ENCODE measurements at regions not wholly inside any gene's neighbourhood (a gene's known extent, or its start where the extent isn't known, plus 50 kb on each side); places are given as distances from the start of the nearest gene placed in this dataset.

DNA sequence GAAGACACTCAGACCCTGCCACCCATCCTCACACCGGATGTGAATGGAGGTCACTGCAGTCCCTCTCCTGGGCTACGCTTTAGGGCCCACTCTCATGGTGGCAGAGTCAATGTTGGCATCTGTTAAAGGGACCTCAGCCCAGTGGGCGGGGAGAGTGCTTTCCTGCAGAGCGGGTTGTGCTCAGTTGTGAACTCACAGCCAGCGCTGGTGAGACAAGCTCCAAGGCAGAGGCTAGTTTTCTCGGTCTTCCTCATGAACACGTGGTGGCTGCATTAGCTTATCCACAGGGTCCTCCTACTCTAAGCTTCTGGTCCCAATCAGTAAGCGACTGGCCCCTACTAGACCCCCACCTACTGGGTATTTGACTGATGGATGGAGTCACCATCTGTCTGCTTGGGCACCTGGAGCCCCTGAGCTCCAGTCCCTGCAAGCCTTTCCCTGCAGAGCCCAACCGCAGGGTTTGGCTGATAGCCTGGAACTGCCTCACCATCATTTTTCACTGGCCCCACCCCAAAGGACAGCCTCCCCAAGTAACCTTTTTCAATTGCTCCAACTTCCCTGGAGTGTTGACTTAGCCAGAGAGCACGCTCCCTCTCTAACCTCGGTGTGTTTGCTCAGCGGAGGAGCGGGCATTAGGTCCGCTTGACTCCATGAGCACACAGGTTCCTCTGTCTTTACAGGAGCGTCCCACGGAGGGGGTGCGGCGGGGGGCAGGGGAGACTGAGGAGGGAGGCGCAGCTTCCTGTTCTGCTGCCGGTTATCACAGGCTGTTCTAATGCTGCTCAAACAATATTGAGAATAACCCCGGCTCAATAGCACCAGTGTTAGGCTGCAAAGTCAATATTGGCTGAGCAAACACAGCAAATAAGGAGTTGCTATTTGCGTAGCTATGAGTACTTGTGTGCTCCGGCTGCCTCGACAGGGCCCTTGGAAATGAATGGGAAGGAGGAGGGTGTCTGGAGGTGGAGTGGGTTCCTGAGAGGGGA, 141.7 kb downstream of the RPLP1 start:
- no peak for TF ChIP-seq EHMT2 (IDR thresholded peaks at IDR 0.05; ENCODE audit: low read depth)
- TF ChIP-seq NFE2L2 (conservative IDR thresholded peaks at IDR 0.05; ENCODE audit: low read length): no peak
- TF ChIP-seq, protein P1, sequence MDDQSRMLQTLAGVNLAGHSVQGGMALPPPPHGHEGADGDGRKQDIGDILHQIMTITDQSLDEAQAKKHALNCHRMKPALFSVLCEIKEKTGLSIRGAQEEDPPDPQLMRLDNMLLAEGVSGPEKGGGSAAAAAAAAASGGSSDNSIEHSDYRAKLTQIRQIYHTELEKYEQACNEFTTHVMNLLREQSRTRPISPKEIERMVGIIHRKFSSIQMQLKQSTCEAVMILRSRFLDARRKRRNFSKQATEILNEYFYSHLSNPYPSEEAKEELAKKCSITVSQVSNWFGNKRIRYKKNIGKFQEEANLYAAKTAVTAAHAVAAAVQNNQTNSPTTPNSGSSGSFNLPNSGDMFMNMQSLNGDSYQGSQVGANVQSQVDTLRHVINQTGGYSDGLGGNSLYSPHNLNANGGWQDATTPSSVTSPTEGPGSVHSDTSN (IDR thresholded peaks at IDR 0.05): peak; percentile 30; the same call in 1 of the 2 replicates
- no peak for TF ChIP-seq KDM1A (IDR thresholded peaks at IDR 0.05; ENCODE audit: low read depth)
- TF ChIP-seq, protein P2, sequence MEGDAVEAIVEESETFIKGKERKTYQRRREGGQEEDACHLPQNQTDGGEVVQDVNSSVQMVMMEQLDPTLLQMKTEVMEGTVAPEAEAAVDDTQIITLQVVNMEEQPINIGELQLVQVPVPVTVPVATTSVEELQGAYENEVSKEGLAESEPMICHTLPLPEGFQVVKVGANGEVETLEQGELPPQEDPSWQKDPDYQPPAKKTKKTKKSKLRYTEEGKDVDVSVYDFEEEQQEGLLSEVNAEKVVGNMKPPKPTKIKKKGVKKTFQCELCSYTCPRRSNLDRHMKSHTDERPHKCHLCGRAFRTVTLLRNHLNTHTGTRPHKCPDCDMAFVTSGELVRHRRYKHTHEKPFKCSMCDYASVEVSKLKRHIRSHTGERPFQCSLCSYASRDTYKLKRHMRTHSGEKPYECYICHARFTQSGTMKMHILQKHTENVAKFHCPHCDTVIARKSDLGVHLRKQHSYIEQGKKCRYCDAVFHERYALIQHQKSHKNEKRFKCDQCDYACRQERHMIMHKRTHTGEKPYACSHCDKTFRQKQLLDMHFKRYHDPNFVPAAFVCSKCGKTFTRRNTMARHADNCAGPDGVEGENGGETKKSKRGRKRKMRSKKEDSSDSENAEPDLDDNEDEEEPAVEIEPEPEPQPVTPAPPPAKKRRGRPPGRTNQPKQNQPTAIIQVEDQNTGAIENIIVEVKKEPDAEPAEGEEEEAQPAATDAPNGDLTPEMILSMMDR (IDR thresholded peaks at IDR 0.05): no peak
- TF ChIP-seq SMC3 (IDR thresholded peaks at IDR 0.05): peak; percentile 46
- no peak for TF ChIP-seq POLR2A (IDR thresholded peaks at IDR 0.05; ENCODE audit: low read length)
